BJ (cell line): ENCODE measurements at regions not wholly inside any gene's neighbourhood (a gene's known extent, or its start where the extent isn't known, plus 50 kb on each side); places are given as distances from the start of the nearest gene placed in this dataset.

Experiments
- CTCF ChIA-PET: fragments of 350-600 bp; formaldehyde crosslinking; extraction: SDS; loops from one replicate; lab custom pipeline; 2021; ENCODE audit warnings: antibody characterized with exemption, inconsistent platforms; lab: Yijun Ruan, JAX
- POLR2A ChIA-PET: fragments of 300-600 bp; sonication (Branson Sonifier 250); formaldehyde crosslinking; extraction: SDS; loops from one replicate; lab custom pipeline; 2021; ENCODE audit warnings: antibody characterized with exemption; lab: Charles Lee
- DNase-seq: peaks from one replicate; pipeline ENCODE4 v3.0.0-alpha.2; 2011; ENCODE audit warnings: low read depth
- H3K27me3 ChIP-seq: 2 replicates; pipeline ENCODE4 v1.6.0; 2011; ENCODE audit warnings: low read length; ENCODE audit not compliant: control insufficient read depth, insufficient read depth
- H3K36me3 ChIP-seq: 2 replicates; pipeline ENCODE4 v1.5.1; 2011; ENCODE audit warnings: low read length; ENCODE audit not compliant: control insufficient read depth, insufficient read depth
- H3K4me3 ChIP-seq: 2 replicates; pipeline ENCODE4 v1.5.1; 2011; ENCODE audit warnings: low read depth, mild to moderate bottlenecking, control low read depth, low read length
- CTCF ChIP-seq: IDR thresholded peaks from 2 replicates; pipeline ENCODE4 v1.5.1; 2011; ENCODE audit warnings: low read depth, mild to moderate bottlenecking, control low read depth, inconsistent platforms, low read length, moderate library complexity; ENCODE audit not compliant: insufficient read depth

GRCh38 chr17:56020369-56020768, 132.9 kb upstream of the ANKFN1 start:
- Histone ChIP-seq H3K27me3 (no peaks in the 10 kb centered on the region), H3K36me3 (no peaks in the 10 kb centered on the region), H3K4me3 (no peak overlapping the region)
- POLR2A ChIA-PET: no interaction called here
- TF ChIP-seq CTCF: no peak
- CTCF ChIA-PET: no interaction called here
- DNase-seq: no peak

- Histone ChIP-seq H3K27me3 (no peaks in the 10 kb centered on the region), H3K4me3 (no peak overlapping the region), H3K36me3 (no peaks in the 10 kb centered on the region)
- ChIA-PET POLR2A (no interaction called here), CTCF (interaction anchor here (0.6 kb wide), 1 partner anchor 157 kb away, joined by 3 read pairs; no protein-coding TSS in a partner anchor)
- no peak for DNase-seq
- TF ChIP-seq CTCF: no peak
Measured at GRCh38 chr17:56021681-56022190, 131.5 kb upstream of the ANKFN1 start.

GRCh38 chr17:56023851-56024250, 129.4 kb upstream of the ANKFN1 start:
- POLR2A ChIA-PET: no interaction called here

GRCh38 chr17:56026915-56027314, 126.4 kb upstream of the ANKFN1 start:
- H3K4me3 ChIP-seq: no peak overlapping the region
- no peaks in the 10 kb centered on the region for H3K36me3 ChIP-seq
- no peaks in the 10 kb centered on the region for H3K27me3 ChIP-seq
- ChIA-PET POLR2A (no interaction called here), CTCF (no interaction called here)
- no peak for DNase-seq
- no peak for TF ChIP-seq CTCF

More at GRCh38 chr17:56023851-56024250, 129.4 kb upstream of the ANKFN1 start:
- CTCF ChIA-PET: no interaction called here
- TF ChIP-seq CTCF: no peak
- no peak overlapping the region for H3K4me3 ChIP-seq
- H3K36me3 ChIP-seq: no peaks in the 10 kb centered on the region
- no peaks in the 10 kb centered on the region for H3K27me3 ChIP-seq
- DNase-seq: no peak

GRCh38 chr17:56028837-56029236, 124.4 kb upstream of the ANKFN1 start:
- ChIA-PET CTCF (no interaction called here), POLR2A (no interaction called here)

More at GRCh38 chr17:56028837-56029236, 124.4 kb upstream of the ANKFN1 start:
- DNase-seq: no peak
- H3K4me3 ChIP-seq: no peak overlapping the region
- H3K27me3 ChIP-seq: no peaks in the 10 kb centered on the region
- no peak for TF ChIP-seq CTCF
- no peaks in the 10 kb centered on the region for H3K36me3 ChIP-seq
